ENCODE measurements at regions not wholly inside any gene's neighbourhood (a gene's known extent, or its start where the extent isn't known, plus 50 kb on each side); places are given as distances from the start of the nearest gene placed in this dataset.

- TF ChIP-seq REST (IDR thresholded peaks at IDR 0.05; ENCODE audit: low read depth, low read length): no peak
- no peak for TF ChIP-seq CTCF (IDR thresholded peaks at IDR 0.05)
- no peak for TF ChIP-seq MXI1 (IDR thresholded peaks at IDR 0.05; ENCODE audit: low read depth, low read length)
- TF ChIP-seq USF2 (IDR thresholded peaks at IDR 0.05; ENCODE audit: borderline replicate concordance, low read depth, low read length): no peak
- TF ChIP-seq USF1 (IDR thresholded peaks at IDR 0.05; ENCODE audit: borderline replicate concordance, low read depth): no peak
- no peak for TF ChIP-seq MAX (IDR thresholded peaks at IDR 0.05; ENCODE audit: low read depth)
- TF ChIP-seq IRF3 (IDR thresholded peaks at IDR 0.05; ENCODE audit: low read depth, low read length): no peak
- no peak for TF ChIP-seq YY1 (IDR thresholded peaks at IDR 0.05; ENCODE audit: low read depth)
- TF ChIP-seq SIN3A (IDR thresholded peaks at IDR 0.05; ENCODE audit: borderline replicate concordance, low read depth, low read length): no peak
- no peak for TF ChIP-seq POLR2AphosphoS5 (IDR thresholded peaks at IDR 0.05; ENCODE audit: low read depth, low read length)
- TF ChIP-seq RXRA (IDR thresholded peaks at IDR 0.05; ENCODE audit: borderline replicate concordance, low read depth): no peak
Observed at GRCh38 chr5:73339711-73340110, 108.9 kb downstream of the FOXD1 start.
